ENCODE measurements at regions not wholly inside any gene's neighbourhood (a gene's known extent, or its start where the extent isn't known, plus 50 kb on each side); places are given as distances from the start of the nearest gene placed in this dataset.

GRCh38 chr3:35422836-35423601, 216.3 kb upstream of the ARPP21 start:
- Histone ChIP-seq H3K4me3 (ENCODE audit: low read length in 2 of 2) (no peak overlapping the region), H3K4me1 (ENCODE audit: insufficient read depth, low read length) (no peaks in the 10 kb centered on the region), H3K36me3 (ENCODE audit: insufficient read depth, low read length) (no peaks in the 10 kb centered on the region), H3K27ac (ENCODE audit: low read depth, low read length) (no peak overlapping the region), H3K9me3 (ENCODE audit: control insufficient read depth in 1 of 2, low read length in 2 of 2) (no peaks in the 10 kb centered on the region), H3K27me3 (ENCODE audit: insufficient read depth, low read length) (no peaks in the 10 kb centered on the region)
- DNase-seq, result no peak
- POLR2A ChIA-PET (ENCODE audit: partially characterized antibody), result no interaction called here
- Mint-ChIP-seq H3K27ac (no peak overlapping the region), H3K27me3 (no peaks in the 10 kb centered on the region), H3K4me1 (no peaks in the 10 kb centered on the region), H3K4me3 (no peak overlapping the region), H3K36me3 (no peaks in the 10 kb centered on the region), H3K9me3 (peaks cover 1 to 6% (median 4%) of the 10 kb centered on the region in 8 donors)
- intact Hi-C loops (cut with micrococcal nuclease), result no loop called here
- CTCF ChIA-PET (ENCODE audit: partially characterized antibody), result no interaction called here

GRCh38 chr3:35426366-35426958, 212.9 kb upstream of the ARPP21 start:
- Histone ChIP-seq H3K27ac (ENCODE audit: low read depth, low read length) (no peak overlapping the region), H3K36me3 (ENCODE audit: insufficient read depth, low read length) (no peaks in the 10 kb centered on the region), H3K4me1 (ENCODE audit: insufficient read depth, low read length) (no peaks in the 10 kb centered on the region), H3K9me3 (ENCODE audit: control insufficient read depth in 1 of 2, low read length in 2 of 2) (no peaks in the 10 kb centered on the region), H3K27me3 (ENCODE audit: insufficient read depth, low read length) (no peaks in the 10 kb centered on the region), H3K4me3 (ENCODE audit: low read length in 2 of 2) (no peak overlapping the region)
- H3K4me3 Mint-ChIP-seq, result no peak overlapping the region
- H3K36me3 Mint-ChIP-seq, result no peaks in the 10 kb centered on the region
- H3K27me3 Mint-ChIP-seq, result no peaks in the 10 kb centered on the region
- H3K27ac Mint-ChIP-seq, result no peak overlapping the region
- intact Hi-C loops (cut with micrococcal nuclease), result no loop called here
- no peak for DNase-seq
- no peaks in the 10 kb centered on the region for H3K4me1 Mint-ChIP-seq
- ChIA-PET CTCF (ENCODE audit: partially characterized antibody) (no interaction called here), POLR2A (ENCODE audit: partially characterized antibody) (no interaction called here)
- peaks cover 2 to 5% (median 4%) of the 10 kb centered on the region in 8 donors for H3K9me3 Mint-ChIP-seq

DNA sequence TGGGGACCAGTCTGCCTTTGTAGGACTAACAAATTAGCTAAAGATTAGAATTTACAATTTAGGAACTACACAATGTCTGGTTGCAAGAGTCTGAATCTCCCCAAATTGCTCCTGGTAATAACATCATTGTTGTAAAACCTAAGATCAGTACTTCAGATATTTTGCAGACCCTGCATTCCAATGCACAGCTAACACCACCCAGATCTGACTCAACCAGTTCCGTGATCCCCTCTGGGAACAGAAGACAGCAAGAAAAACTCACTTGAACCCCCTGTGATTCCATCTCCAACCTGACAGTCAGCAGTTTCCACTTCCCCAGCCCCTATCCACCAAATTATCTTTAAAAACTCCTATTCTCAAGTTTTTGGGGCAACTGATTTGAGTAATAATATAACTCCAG, 201.9 kb upstream of the ARPP21 start:
- intact Hi-C loops (cut with micrococcal nuclease), result no loop called here
- CTCF ChIA-PET (ENCODE audit: partially characterized antibody), result no interaction called here
- DNase-seq, result no peak
- H3K27me3 Mint-ChIP-seq, result no peaks in the 10 kb centered on the region
- H3K36me3 ChIP-seq (ENCODE audit: insufficient read depth, low read length), result no peaks in the 10 kb centered on the region
- POLR2A ChIA-PET (ENCODE audit: partially characterized antibody), result no interaction called here
- H3K4me1 Mint-ChIP-seq, result no peaks in the 10 kb centered on the region
- no peaks in the 10 kb centered on the region for H3K9me3 ChIP-seq (ENCODE audit: control insufficient read depth in 1 of 2, low read length in 2 of 2)
- no peaks in the 10 kb centered on the region for H3K27me3 ChIP-seq (ENCODE audit: insufficient read depth, low read length)
- no peak overlapping the region for H3K4me3 ChIP-seq (ENCODE audit: low read length in 2 of 2)
- no peaks in the 10 kb centered on the region for H3K36me3 Mint-ChIP-seq
- peaks cover 0 to 10% (median 5%) of the 10 kb centered on the region in 8 donors for H3K9me3 Mint-ChIP-seq
- H3K27ac Mint-ChIP-seq, result no peak overlapping the region
- H3K4me3 Mint-ChIP-seq, result no peak overlapping the region
- H3K4me1 ChIP-seq (ENCODE audit: insufficient read depth, low read length), result no peaks in the 10 kb centered on the region
- H3K27ac ChIP-seq (ENCODE audit: low read depth, low read length), result no peak overlapping the region

GRCh38 chr3:35438101-35438500, 201.2 kb upstream of the ARPP21 start:
- Mint-ChIP-seq H3K36me3 (no peaks in the 10 kb centered on the region), H3K27me3 (no peaks in the 10 kb centered on the region), H3K4me3 (no peak overlapping the region), H3K9me3 (peaks cover 0 to 10% (median 5%) of the 10 kb centered on the region in 8 donors), H3K4me1 (no peaks in the 10 kb centered on the region), H3K27ac (no peak overlapping the region)
- H3K27me3 ChIP-seq (ENCODE audit: insufficient read depth, low read length), result no peaks in the 10 kb centered on the region
- no peaks in the 10 kb centered on the region for H3K4me1 ChIP-seq (ENCODE audit: insufficient read depth, low read length)
- intact Hi-C loops (cut with micrococcal nuclease), result no loop called here
- H3K9me3 ChIP-seq (ENCODE audit: control insufficient read depth in 1 of 2, low read length in 2 of 2), result no peaks in the 10 kb centered on the region
- H3K27ac ChIP-seq (ENCODE audit: low read depth, low read length), result no peak overlapping the region
- H3K4me3 ChIP-seq (ENCODE audit: low read length in 2 of 2), result no peak overlapping the region
- no peaks in the 10 kb centered on the region for H3K36me3 ChIP-seq (ENCODE audit: insufficient read depth, low read length)
- DNase-seq, result no peak
- ChIA-PET POLR2A (ENCODE audit: partially characterized antibody) (no interaction called here), CTCF (ENCODE audit: partially characterized antibody) (no interaction called here)

GRCh38 chr3:35439663-35440062, 199.7 kb upstream of the ARPP21 start:
- H3K4me3 ChIP-seq (ENCODE audit: low read length in 2 of 2), result no peak overlapping the region
- H3K4me1 ChIP-seq (ENCODE audit: insufficient read depth, low read length), result no peaks in the 10 kb centered on the region
- Mint-ChIP-seq H3K9me3 (peaks cover 0 to 11% (median 6%) of the 10 kb centered on the region in 8 donors), H3K36me3 (no peaks in the 10 kb centered on the region), H3K27me3 (no peaks in the 10 kb centered on the region), H3K4me3 (no peak overlapping the region), H3K27ac (no peak overlapping the region), H3K4me1 (no peaks in the 10 kb centered on the region)
- DNase-seq, result no peak
- H3K9me3 ChIP-seq (ENCODE audit: control insufficient read depth in 1 of 2, low read length in 2 of 2), result no peaks in the 10 kb centered on the region
- H3K27ac ChIP-seq (ENCODE audit: low read depth, low read length), result no peak overlapping the region
- ChIA-PET POLR2A (ENCODE audit: partially characterized antibody) (no interaction called here), CTCF (ENCODE audit: partially characterized antibody) (no interaction called here)
- H3K27me3 ChIP-seq (ENCODE audit: insufficient read depth, low read length), result no peaks in the 10 kb centered on the region
- intact Hi-C loops (cut with micrococcal nuclease), result no loop called here
- no peaks in the 10 kb centered on the region for H3K36me3 ChIP-seq (ENCODE audit: insufficient read depth, low read length)

- Mint-ChIP-seq H3K9me3 (peaks cover 0 to 11% (median 6%) of the 10 kb centered on the region in 8 donors), H3K4me3 (no peak overlapping the region), H3K27me3 (no peaks in the 10 kb centered on the region), H3K4me1 (no peaks in the 10 kb centered on the region), H3K27ac (no peak overlapping the region), H3K36me3 (no peaks in the 10 kb centered on the region)
- H3K27ac ChIP-seq (ENCODE audit: low read depth, low read length), result no peak overlapping the region
- no peaks in the 10 kb centered on the region for H3K36me3 ChIP-seq (ENCODE audit: insufficient read depth, low read length)
- POLR2A ChIA-PET (ENCODE audit: partially characterized antibody), result no interaction called here
- no peaks in the 10 kb centered on the region for H3K9me3 ChIP-seq (ENCODE audit: control insufficient read depth in 1 of 2, low read length in 2 of 2)
- no peak overlapping the region for H3K4me3 ChIP-seq (ENCODE audit: low read length in 2 of 2)
- no peaks in the 10 kb centered on the region for H3K4me1 ChIP-seq (ENCODE audit: insufficient read depth, low read length)
- CTCF ChIA-PET (ENCODE audit: partially characterized antibody), result no interaction called here
- no peak for DNase-seq
- no peaks in the 10 kb centered on the region for H3K27me3 ChIP-seq (ENCODE audit: insufficient read depth, low read length)
- intact Hi-C loops (cut with micrococcal nuclease), result no loop called here
Observed at GRCh38 chr3:35440826-35441225, 198.5 kb upstream of the ARPP21 start.

- H3K4me1 Mint-ChIP-seq, result no peaks in the 10 kb centered on the region
- Histone ChIP-seq H3K4me3 (ENCODE audit: low read length in 2 of 2) (no peak overlapping the region), H3K27me3 (ENCODE audit: insufficient read depth, low read length) (no peaks in the 10 kb centered on the region), H3K9me3 (ENCODE audit: control insufficient read depth in 1 of 2, low read length in 2 of 2) (no peaks in the 10 kb centered on the region), H3K4me1 (ENCODE audit: insufficient read depth, low read length) (no peaks in the 10 kb centered on the region), H3K27ac (ENCODE audit: low read depth, low read length) (no peak overlapping the region), H3K36me3 (ENCODE audit: insufficient read depth, low read length) (no peaks in the 10 kb centered on the region)
- H3K27me3 Mint-ChIP-seq, result no peaks in the 10 kb centered on the region
- no peaks in the 10 kb centered on the region for H3K36me3 Mint-ChIP-seq
- peaks cover 0 to 10% (median 3%) of the 10 kb centered on the region in 8 donors for H3K9me3 Mint-ChIP-seq
- no peak overlapping the region for H3K4me3 Mint-ChIP-seq
- intact Hi-C loops (cut with micrococcal nuclease), result no loop called here
- no peak for DNase-seq
- no peak overlapping the region for H3K27ac Mint-ChIP-seq
- ChIA-PET POLR2A (ENCODE audit: partially characterized antibody) (no interaction called here), CTCF (ENCODE audit: partially characterized antibody) (no interaction called here)
Observed at GRCh38 chr3:35446896-35447295, 192.4 kb upstream of the ARPP21 start.
